ENCODE measurements at regions not wholly inside any gene's neighbourhood (a gene's known extent, or its start where the extent isn't known, plus 50 kb on each side); places are given as distances from the start of the nearest gene placed in this dataset.

DNA sequence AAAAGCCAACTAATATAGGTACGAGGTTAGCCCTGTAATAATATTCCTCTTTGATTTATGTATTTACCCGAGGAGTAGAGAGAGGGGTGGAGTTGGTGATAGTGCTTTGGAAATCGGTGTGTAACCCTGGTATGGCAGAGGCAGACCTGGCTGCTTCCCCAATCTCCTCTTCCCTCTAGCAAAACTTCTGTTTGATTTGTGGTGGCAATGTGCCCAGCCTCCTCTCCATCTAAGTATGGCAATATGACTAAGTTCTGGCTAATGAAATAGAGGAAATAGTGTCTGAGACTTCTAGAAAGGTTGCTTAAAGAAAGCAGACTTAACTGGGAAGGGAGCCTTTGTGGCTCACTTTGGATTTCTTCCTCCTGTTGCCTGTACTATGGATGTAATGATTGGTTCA is 491.1 kb downstream of the ENC1 start:
- no peak for TF ChIP-seq CTCF (IDR thresholded peaks at IDR 0.05; ENCODE audit: low read depth, low read length)
- peak; percentile 53 for DNase-seq (ENCODE audit: extremely low read depth, low read depth)

DNA sequence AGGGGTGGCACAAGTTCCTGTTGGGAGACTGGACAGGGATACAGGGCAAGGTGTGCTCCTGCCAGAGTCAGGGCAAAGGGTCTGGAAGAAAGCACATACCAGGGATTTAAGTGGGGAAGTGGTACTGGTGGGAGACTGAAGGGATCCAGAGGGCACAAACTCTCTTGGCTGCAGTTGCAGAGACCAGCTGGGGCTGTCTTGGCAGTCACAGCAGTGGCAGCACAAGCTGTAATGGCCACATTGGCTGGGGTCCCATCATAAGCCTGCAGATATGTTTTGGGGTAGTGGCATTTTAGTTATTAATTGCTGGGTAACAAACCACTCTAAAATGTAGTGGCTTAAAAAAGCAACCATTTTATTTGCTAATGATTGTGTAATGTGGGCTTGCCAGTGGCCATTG is 492.2 kb downstream of the ENC1 start:
- no peak for DNase-seq (ENCODE audit: extremely low read depth, low read depth)
- no peak for TF ChIP-seq CTCF (IDR thresholded peaks at IDR 0.05; ENCODE audit: low read depth, low read length)

GRCh38 chr5:74146796-74147195 is 493.7 kb downstream of the ENC1 start:
- DNase-seq (ENCODE audit: extremely low read depth, low read depth) = no peak
- TF ChIP-seq CTCF (IDR thresholded peaks at IDR 0.05; ENCODE audit: low read depth, low read length) = no peak

DNA sequence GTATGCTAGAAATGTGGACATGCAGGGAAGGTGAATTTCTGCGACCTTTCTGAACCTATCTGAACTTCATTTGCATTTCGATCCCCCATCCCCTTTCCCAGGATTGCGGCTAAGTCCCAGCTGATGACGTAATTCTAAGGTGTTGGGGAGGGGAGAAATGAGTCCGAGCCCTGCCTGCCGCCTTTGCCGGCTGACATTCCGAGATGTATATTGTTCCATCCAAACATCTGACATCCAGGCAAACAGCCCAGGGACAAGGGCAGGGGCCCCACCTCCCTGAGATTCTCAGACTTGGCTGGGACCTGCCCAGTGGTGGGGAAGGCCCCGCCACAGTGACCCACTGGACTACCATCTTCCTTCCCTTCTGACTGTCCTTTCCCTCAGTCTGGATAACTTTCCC is 494.6 kb downstream of the ENC1 start:
- no peak for TF ChIP-seq CTCF (IDR thresholded peaks at IDR 0.05; ENCODE audit: low read depth, low read length)
- DNase-seq (ENCODE audit: extremely low read depth, low read depth) = no peak

- DNase-seq (ENCODE audit: extremely low read depth, low read depth) = no peak
- TF ChIP-seq CTCF (IDR thresholded peaks at IDR 0.05; ENCODE audit: low read depth, low read length) = no peak
Measured at GRCh38 chr5:74143721-74144330, 496.7 kb downstream of the ENC1 start.

GRCh38 chr5:74143151-74143550 is 497.4 kb downstream of the ENC1 start:
- DNase-seq (ENCODE audit: extremely low read depth, low read depth) = no peak
- TF ChIP-seq CTCF (IDR thresholded peaks at IDR 0.05; ENCODE audit: low read depth, low read length) = no peak

- no peak for DNase-seq (ENCODE audit: extremely low read depth, low read depth)
Measured at GRCh38 chr5:74141053-74141452, 499.5 kb downstream of the ENC1 start.

More at GRCh38 chr5:74141053-74141452, 499.5 kb downstream of the ENC1 start:
- no peak for TF ChIP-seq CTCF (IDR thresholded peaks at IDR 0.05; ENCODE audit: low read depth, low read length)

Measured in AG09319 (cell line).